GM18498 (cell line): ENCODE measurements at regions not wholly inside any gene's neighbourhood (a gene's known extent, or its start where the extent isn't known, plus 50 kb on each side); places are given as distances from the start of the nearest gene placed in this dataset.

Experiments
- ATAC-seq: cut with Tn5 transposase; IDR thresholded peaks from one replicate; pipeline ENCODE4 v1.9.1; 2021; ENCODE audit warnings: mild to moderate bottlenecking, moderate library complexity; ENCODE audit not compliant: unreplicated experiment

DNA sequence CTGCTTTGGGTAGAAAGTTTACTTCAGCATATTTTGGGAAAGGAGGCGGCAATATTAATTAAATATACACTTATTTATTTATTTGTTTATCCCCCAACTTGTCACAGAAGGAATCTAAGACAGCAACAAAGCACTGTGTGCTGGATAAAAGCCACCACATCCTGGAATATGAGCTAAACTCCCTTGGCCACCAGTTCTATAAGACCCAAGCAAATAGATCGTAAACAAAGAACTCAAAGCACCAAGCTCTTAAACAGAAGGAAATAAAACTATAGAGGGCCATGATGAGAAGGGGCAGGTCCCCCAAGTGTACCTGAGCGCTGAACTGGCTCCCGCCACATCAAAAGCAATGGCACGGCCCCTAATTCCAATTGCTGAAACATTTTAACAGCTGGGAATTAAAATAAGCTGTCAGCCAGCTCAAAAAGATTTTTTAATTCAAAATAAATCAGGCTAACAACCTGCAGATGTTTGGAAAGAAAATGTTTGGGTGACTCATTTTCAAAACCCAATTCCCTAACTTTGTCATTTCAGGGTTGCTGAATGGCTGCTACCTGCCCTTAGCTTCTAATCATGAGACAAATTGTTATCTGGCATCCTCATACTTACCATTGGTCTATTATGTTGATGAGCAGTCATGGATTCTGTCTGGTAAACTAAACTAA lies 127.1 kb downstream of the SLC30A10 start:
- no peak for ATAC-seq

DNA sequence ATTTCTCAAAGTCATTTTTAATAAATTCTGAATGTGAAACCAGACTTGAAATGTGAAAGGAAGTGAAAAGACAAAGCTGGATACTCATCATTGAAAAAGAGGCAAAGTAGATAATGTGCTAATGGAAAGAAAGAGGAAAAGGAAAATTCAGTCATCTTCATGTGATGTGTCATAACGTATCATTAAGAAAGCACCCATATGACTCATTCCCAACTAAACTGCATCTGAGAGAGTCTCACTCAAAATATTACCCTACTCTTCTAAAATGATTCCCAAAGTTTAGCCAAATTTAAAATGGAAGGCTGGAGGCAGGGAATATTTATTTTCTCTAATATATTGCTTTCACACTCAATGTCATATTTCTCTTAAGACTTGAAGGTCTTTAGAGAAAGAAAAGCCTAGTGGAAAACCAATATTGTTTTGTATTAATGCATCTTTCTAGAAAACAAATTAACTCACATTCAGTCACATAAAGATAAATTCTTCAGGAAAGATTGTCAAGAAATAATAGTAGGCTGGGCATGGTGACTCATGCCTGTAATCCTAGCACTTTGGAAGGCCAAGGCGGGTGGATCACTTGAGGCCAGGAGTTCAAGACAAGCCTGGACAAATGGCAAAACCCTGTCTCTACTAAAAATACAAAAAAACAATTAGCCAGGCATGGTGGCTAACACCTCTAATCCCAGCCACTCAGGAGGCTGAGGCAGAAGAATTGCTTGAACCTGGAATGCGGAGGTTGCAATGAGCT lies 129.9 kb downstream of the SLC30A10 start:
- no peak for ATAC-seq

DNA sequence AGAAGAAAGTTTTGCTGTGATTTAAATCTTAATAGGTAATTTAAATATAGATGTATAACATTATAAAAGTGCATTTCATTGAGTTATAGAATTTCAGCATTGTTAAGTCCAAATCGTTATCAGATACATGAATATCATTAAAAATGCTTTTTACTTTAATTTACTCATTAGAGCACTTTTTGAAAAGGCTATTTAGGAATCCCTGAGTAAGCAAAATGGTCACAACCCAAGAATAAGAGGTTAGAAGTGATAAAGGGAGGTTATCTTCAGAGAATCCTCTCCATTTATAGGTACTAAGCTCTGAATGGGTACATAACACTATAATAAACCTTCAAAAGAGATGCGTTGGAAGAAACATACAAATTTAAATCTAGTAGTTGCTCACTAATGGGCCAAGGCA lies 130.7 kb downstream of the SLC30A10 start:
- ATAC-seq, result no peak

DNA sequence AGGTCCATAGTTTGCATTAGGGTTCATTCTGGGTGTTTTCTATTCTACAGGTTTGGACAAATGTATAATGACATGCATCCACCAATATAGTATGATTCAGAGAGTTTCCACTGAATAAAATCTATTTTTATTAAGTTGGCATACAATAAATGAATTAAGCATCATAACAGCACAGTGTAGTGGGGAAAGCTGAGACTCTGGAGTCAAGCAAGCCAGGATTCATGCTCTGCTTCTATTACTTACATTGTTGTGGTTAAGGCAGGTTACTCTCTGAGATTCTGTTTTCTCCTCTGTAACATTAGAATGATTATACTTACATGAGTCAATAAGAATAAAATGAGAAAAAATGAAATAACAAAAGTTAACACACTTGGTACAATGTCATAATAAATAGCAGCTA lies 131.3 kb downstream of the SLC30A10 start:
- ATAC-seq, result no peak

DNA sequence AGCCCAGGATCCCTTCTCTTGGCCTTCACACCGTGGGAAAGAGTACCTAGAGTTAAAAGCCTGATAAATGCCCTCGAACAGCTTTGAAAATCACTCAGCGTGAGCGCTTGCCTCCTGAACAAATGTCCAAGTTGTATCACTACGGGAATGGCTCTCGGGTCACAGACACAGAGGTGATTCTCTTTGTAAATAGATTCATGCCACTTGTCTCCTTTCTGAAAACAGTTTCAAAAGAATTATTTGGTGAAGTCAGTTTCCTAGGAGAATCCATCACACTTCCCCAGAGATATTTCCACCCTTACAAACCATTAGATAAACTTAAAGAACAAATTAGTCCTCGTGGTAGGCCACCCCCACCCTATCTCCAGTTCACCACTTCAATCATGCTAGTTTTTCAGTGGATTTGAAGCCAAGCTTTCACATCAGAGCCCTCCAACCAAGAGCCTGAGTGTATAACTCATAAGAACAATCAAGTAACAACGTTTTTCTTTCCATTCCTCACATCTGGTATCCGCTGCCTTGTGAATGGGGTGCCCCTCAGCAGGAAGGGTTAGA lies 132.9 kb downstream of the SLC30A10 start:
- ATAC-seq, result no peak

DNA sequence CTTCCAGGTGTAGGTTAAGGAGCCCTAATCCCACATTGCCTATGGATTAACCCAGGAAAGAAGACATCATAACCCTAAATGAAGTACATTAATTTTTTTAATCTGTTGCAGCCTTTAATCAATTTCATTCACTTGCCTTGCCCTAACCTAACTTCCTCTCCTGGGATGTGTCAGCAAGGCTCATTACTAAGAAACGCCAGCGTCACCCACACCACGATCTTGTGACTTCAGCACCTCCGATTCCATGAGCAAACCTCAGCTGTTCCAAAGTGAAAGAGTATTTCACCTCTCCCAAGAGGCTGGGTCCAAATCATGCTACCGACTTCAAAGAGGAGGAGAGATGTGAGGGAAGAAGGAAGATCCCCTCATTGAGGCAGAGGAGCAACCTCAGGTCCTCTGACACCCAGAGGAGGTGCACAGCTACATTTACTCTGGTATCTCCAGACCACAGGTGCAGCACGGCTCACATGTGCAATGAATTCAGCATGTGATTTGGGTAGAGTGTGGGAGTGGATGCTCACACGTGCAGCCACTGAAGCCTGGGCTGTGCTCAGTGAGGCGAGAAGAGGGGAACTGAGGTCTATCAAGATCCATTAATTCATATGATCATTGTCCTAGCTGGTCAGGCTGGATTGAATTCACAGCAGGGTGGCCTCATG lies 134.1 kb downstream of the SLC30A10 start:
- peak; percentile 71 for ATAC-seq

DNA sequence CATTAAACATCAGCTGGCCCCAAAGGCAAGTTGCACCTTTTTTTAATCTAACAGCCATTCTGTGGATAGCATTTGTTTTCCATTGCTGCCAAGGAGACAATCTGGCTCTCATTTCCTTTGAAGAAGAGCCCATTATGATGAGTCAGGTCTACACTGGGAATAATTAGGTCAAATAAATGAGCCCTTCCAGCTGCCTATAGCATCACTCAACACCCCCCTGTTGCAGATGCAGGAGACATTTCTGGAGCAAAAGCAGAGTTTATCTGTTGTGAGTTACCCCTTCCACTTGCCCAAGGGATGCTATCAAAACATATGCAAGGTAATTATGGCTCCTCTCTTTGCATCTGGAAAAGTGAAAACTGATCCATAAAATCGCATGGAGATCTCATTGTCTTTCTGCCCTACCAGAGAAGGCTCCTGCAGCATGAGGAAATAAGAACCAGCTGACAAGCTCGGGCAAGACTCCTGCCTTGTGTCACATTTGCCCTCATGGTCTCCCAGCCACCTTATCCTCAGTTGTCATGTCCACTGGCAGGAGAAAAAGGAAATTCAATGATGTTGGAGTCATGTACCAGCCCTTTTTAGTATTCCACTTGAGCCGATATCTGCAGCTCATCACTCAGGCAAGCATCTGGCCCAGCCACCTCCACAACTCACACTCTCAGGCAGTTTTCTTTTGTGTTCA lies 135.9 kb downstream of the SLC30A10 start:
- ATAC-seq, result no peak

DNA sequence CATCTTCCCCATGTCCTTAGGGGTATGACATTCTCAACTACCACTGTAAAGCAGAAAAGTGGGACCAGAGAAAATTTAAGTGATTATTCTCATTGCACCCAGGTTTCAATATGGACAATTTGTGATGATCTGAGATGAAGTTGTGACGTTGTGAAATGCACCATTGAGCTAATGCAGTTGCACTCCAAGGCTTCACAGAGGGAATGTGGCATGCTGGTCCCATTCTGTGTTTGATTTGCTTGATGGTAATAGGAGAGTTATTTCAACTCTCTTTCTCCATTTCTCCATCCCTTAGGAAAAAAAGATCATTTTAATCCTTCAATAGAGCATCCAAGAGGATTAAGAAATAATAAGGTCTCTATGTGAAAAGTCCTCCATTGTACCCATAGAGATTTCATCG lies 136.6 kb downstream of the SLC30A10 start:
- no peak for ATAC-seq

DNA sequence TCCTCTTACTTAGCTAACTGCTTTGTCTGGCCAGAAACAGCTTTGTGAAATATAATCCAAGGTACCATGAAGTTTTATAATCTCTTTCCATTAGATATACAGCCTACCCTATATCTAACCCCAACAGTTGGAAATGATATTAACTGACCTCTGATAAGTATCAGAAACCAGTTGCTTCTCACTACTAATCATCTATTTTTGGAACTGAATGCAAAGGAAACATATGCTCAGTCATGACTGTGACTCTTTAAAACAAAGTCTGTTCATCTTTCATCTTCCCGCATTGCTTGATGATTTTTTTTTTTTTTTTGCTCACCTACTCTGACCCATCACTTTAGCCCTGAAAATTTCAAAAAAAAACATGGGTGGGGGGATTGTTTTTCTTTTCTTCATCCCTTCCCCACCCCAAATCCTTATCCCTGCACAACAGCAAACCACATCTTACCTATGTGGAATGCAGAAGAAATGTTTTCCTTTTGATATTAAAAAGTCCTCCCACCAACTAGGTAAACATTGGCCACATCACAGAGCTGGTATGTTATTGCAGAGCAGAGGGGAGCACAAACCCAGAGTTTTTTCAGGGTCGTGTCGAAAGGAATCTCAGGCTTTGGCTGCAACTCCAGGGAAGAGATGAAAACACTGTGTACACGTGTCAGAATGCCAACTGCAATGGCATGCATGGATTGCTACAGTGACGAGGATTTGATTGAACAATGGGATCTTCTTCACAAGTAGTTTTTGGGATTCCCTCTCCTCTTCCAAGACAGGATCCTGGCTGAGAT lies 137.3 kb downstream of the SLC30A10 start:
- ATAC-seq, result no peak

DNA sequence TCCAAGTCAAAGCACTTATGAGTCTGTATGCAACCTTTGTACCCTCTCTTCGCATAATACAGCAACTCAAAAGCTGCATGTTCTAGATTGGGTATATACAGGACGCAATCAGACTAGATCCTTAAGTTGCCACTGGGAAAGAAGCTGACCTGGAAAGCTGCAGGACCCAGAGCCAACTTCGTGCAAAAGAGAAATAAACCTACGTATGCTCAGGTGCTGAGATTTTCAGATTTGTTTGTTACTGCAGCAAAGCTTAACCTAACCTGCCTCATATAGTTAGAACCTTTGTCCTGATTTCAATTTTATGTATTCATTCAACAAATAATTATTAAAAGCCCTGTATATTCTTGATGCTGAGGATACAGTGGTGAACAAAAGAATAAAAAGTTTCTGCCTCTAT lies 139.7 kb downstream of the SLC30A10 start:
- ATAC-seq, result no peak

DNA sequence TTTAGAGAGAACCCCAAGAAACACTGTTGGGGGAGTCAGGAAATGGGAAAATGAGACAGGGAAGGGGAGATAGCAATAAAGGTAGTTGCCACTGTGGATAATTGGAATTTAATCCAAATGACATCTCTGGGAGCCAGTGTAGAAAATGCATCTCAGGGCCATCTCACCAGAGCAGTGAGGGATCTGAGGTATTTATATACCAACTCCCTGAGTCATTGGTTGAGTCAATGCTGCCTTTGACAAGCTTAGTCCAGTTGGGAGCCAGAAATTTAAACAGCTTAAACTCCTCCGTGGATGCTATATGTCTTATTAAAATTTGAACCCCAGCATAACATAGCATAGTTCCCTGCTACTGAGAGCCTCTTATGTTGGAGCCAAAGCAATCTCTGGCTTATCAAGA lies 140.3 kb downstream of the SLC30A10 start:
- ATAC-seq, result no peak

DNA sequence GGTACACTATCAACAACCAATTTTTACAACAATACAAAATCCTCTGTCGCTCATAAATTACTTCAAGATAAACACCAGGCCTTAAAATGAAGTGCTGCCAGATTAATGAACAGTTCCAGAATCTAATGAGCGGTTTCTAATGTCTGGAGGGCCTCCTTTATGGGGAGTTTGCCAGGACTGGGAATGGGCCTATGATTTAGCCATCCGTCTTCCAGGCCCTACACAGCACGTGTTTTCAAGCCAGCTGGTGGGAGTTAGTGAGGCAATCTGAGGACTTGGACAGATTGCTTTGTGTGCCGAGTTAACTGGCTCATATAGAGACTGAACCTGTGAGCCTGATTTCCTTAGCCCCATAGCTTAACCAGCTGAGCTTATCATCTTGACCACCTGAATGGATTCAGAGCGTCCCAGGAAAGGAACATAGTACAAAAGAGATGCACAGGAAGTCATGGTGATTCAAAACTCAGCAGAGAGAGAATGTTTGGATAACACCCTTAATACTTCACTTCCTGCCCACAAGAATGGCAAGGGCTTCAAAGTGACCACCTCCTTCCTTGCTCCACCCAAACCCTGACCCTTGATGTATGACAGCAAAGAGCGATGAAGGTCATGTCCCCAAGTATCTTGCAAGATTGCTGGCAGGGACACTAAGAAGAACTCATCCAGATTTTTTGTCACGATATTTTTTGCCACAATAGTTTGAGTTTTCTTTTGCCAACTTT lies 143.5 kb downstream of the SLC30A10 start:
- ATAC-seq, result no peak

DNA sequence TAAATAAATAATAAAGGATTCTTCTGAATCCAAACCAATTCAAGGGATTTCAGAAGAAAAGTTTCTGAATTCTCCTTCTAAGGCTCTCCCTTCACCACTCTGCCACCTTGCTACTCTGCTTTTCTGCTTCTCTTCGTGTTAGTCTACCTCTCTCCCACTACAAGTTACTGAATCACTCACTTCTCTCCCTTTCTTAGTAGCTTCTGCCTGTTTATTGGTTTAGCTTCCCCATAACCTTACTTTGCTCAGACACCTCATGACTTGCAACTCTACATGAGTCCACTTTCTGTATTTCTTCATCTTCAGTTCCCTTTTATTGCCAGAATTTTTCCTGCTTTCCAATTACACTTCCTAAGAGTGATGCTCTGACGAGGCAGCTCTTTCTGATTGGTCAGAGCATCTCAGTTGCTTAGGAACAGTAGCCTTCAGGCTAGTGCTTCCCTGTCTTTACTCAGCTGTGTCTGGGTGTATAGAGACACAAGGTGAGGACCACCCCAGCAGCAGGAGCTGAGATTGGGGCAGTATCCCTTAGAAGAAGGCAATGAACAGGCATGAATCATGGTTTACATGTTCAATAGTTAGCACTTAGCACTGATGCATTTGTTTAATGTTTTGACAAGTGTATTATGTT lies 144.6 kb downstream of the SLC30A10 start:
- ATAC-seq, result no peak

DNA sequence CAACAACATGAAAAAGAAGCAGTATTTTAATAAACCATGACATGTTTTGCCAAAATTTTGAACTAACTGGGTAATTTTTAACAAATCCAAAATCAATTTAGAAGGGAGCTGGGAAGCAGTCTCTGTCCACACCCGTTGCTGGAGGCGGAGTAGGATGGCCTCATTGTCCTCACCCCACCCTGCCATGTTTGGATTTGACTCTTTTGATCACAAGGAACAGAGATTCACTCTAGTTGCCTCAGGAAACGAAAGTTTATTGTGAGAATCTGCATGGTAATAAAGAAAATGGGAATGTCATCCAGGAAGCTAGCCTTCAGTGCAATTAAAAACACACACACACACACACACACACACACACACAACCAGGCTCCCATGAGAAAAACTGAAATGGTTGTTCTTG lies 145.4 kb downstream of the SLC30A10 start:
- no peak for ATAC-seq

DNA sequence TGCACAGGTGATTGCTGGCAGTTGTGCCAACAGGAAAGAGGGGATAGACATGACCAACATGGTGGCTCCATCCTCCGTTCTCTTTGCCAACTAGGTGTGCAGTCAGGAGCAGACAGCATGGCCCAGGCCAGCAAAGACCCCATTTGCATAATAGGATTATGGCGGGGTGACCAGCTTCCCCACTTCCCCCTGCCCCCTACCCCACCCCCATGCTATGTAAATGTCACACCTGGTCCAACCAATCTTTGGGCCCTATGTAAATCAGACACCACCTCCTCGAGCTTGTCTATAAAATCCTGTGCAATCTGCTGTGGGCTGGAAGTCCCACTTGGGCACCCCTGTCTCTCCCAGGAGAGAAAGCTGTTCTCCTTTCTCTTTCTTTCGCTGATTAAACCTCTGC lies 146.0 kb downstream of the SLC30A10 start:
- ATAC-seq, result no peak

DNA sequence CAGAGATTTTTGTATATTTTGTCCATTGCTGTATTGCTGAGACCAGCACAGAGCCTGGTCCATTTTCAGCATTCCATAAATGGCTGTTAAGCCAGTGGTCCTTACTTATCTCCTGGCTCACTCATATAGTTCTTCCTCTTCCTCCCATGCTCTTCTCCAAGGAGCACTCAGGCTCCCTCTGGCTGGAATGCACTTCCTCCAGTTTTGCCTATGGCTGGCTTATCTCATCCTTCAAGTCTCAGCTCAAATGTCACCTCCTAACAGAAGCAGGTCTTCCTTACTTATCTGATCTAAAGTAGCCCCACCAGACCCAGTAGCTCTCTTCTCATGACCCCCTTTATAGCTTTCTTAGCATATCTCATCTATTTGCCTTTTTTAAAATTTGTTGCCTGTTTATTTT lies 146.9 kb downstream of the SLC30A10 start:
- no peak for ATAC-seq

DNA sequence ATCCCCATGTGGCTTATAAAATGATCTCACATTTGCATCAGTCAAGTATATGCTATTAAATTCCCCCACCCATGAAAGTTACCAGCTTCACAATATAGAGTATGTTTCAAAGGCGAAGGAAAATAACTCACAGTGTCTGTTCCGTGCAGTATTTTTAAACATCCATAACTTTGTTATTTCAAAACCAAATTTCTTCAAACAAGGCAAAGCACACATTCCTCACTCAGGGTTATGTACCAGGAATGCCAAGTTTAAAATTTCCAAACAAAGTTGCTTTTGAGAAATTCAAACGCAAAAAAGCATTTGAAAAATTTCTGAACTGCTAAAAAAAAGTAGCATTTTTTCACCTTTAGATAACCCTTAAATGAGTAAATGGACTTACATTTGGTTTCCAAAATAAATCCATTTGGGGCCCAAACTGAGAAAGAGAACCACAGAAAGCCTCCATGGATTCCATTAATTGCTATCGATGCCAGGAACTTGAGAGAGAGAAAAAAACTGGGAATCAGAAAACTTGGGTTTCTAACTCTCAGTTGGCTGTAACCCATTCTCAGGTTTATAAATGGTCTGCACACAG lies 149.5 kb downstream of the SLC30A10 start:
- no peak for ATAC-seq

DNA sequence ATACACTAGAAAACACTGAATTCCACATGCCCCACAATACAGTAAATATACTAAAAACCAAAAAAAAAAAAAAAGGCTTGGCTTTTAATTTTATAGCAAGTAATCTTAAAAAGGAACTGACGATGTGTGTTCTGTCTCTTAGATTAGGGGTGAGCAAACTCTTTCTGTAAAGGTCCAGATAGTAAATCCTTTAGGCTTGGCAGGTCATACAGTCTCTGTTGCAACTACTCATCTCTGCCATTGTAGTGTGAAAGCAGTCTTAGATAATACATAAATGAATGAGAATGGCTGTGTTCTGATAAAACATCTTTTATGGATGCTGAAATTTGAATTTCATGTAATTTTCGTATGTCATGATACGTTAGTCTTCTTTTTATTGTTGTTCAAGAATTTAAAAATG lies 150.2 kb downstream of the SLC30A10 start:
- ATAC-seq, result no peak

DNA sequence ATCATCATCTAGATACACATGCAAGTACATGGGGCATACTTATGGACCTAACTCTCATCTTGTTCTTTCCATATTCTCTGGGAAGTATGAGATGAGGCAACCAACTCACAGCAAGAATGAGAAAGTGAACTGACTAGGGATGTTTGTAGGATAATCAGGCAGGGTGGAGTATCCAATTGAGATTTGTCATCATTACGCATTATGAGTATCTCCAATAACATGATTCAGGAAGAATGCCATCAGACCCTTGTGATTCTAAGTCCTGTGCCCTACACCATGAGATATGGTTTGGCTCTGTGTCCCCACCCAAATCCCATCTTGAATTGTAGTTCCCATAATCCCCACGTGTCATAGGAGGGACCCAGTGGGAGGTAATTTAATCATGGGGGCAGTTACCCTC lies 154.0 kb downstream of the SLC30A10 start:
- ATAC-seq, result no peak
